H9 (cell line): ENCODE measurements at regions not wholly inside any gene's neighbourhood (a gene's known extent, or its start where the extent isn't known, plus 50 kb on each side); places are given as distances from the start of the nearest gene placed in this dataset.

ENCODE experiments used
- DNase-seq: peaks from one replicate; pipeline ENCODE4 v3.0.0-alpha.2; 2017
- H2AFZ ChIP-seq: one replicate; pipeline ENCODE4 v1.6.1; 2013; ENCODE audit warnings: mild to moderate bottlenecking, low read length, control low read depth, moderate library complexity
- H2AK5ac ChIP-seq: 2 replicates; pipeline ENCODE4 v1.6.1; 2013; ENCODE audit warnings: low read length, control low read depth, mixed read lengths; ENCODE audit not compliant: insufficient read length
- H2BK120ac ChIP-seq: one replicate; pipeline ENCODE4 v1.6.1; 2013; ENCODE audit warnings: low read depth, mild to moderate bottlenecking, low read length, control low read depth, inconsistent platforms; ENCODE audit not compliant: poor library complexity, severe bottlenecking
- H2BK12ac ChIP-seq: 2 replicates; pipeline ENCODE4 v1.6.1; 2013; ENCODE audit warnings: low read length, control low read depth, mixed read lengths, low read depth; ENCODE audit not compliant: insufficient read length
- H2BK15ac ChIP-seq: 2 replicates; pipeline ENCODE4 v1.6.1; 2013; ENCODE audit warnings: low read depth, low read length, control low read depth
- H2BK20ac ChIP-seq: one replicate; pipeline ENCODE4 v1.6.1; 2013; ENCODE audit warnings: low read depth, mild to moderate bottlenecking, low read length, control low read depth, inconsistent platforms; ENCODE audit not compliant: poor library complexity, severe bottlenecking
- H2BK5ac ChIP-seq: 2 replicates; pipeline ENCODE4 v1.6.1; 2013; ENCODE audit warnings: low read length, control low read depth, mixed read lengths; ENCODE audit not compliant: insufficient read length
- H3K14ac ChIP-seq: 2 replicates; pipeline ENCODE4 v1.6.1; 2013; ENCODE audit warnings: low read length, control low read depth; ENCODE audit not compliant: insufficient read depth
- H3K18ac ChIP-seq: 2 replicates; pipeline ENCODE4 v1.6.1; 2013; ENCODE audit warnings: low read depth, mild to moderate bottlenecking, mixed read lengths, low read length, control low read depth; ENCODE audit not compliant: insufficient read length
- H3K23ac ChIP-seq: 2 replicates; pipeline ENCODE4 v1.6.1; 2013; ENCODE audit warnings: low read length, control low read depth, mixed read lengths, low read depth; ENCODE audit not compliant: insufficient read length
- H3K23me2 ChIP-seq: 2 replicates; pipeline ENCODE4 v1.6.1; 2013; ENCODE audit warnings: low read depth, mild to moderate bottlenecking, mixed read lengths, low read length, control low read depth; ENCODE audit not compliant: insufficient read length, poor library complexity, severe bottlenecking
- H3K27ac ChIP-seq: 2 replicates; pipeline ENCODE4 v1.5.1; 2013; ENCODE audit warnings: low read length, control low read depth, mixed read lengths, low read depth; ENCODE audit not compliant: insufficient read length
- H3K27me3 ChIP-seq: 2 replicates; pipeline ENCODE4 v1.6.1; 2013; ENCODE audit warnings: low read length, control low read depth, inconsistent platforms; ENCODE audit not compliant: insufficient read depth
- H3K4ac ChIP-seq: 2 replicates; pipeline ENCODE4 v1.6.1; 2013; ENCODE audit warnings: low read depth, mild to moderate bottlenecking, control low read depth, inconsistent platforms, low read length, moderate library complexity
- H3K4me1 ChIP-seq: 2 replicates; pipeline ENCODE4 v1.6.1; 2013; ENCODE audit warnings: low read length, control low read depth, inconsistent platforms; ENCODE audit not compliant: insufficient read depth
- H3K4me2 ChIP-seq: 2 replicates; pipeline ENCODE4 v1.6.1; 2013; ENCODE audit warnings: low read length, control low read depth, mixed read lengths; ENCODE audit not compliant: insufficient read length, insufficient read depth
- H3K56ac ChIP-seq: 2 replicates; pipeline ENCODE4 v1.6.1; 2013; ENCODE audit warnings: low read depth, mild to moderate bottlenecking, mixed read lengths, low read length, control low read depth; ENCODE audit not compliant: insufficient read length
- H3K79me1 ChIP-seq: 2 replicates; pipeline ENCODE4 v1.6.1; 2013; ENCODE audit warnings: low read depth, mild to moderate bottlenecking, moderate library complexity, low read length, control low read depth, inconsistent platforms; ENCODE audit not compliant: insufficient read depth, poor library complexity, severe bottlenecking
- H3K79me2 ChIP-seq: 2 replicates; pipeline ENCODE4 v1.6.1; 2013; ENCODE audit warnings: low read length, control low read depth, inconsistent platforms; ENCODE audit not compliant: insufficient read depth
- H3K9ac ChIP-seq: 2 replicates; pipeline ENCODE4 v1.6.1; 2013; ENCODE audit warnings: low read length, control low read depth, mixed read lengths; ENCODE audit not compliant: insufficient read length; ENCODE audit errors: extremely low read depth
- H3K9me3 ChIP-seq: one replicate; pipeline ENCODE4 v1.6.1; 2013; ENCODE audit warnings: low read depth, low read length, inconsistent platforms; ENCODE audit not compliant: control insufficient read depth
- H3T11ph ChIP-seq: one replicate; pipeline ENCODE4 v1.6.1; 2013; ENCODE audit warnings: mild to moderate bottlenecking, low read length, control low read depth, inconsistent platforms
- H4K20me1 ChIP-seq: one replicate; pipeline ENCODE4 v1.6.1; 2013; ENCODE audit not compliant: control insufficient read depth, insufficient read length, insufficient read depth
- H4K5ac ChIP-seq: 2 replicates; pipeline ENCODE4 v1.6.1; 2013; ENCODE audit warnings: low read depth, mild to moderate bottlenecking, mixed read lengths, low read length, control low read depth; ENCODE audit not compliant: insufficient read length
- H4K8ac ChIP-seq: replicated peaks from 2 replicates; pipeline ENCODE4 v1.6.1; 2013; ENCODE audit warnings: low read length, control low read depth, mixed read lengths, low read depth; ENCODE audit not compliant: insufficient read length
- H4K91ac ChIP-seq: 2 replicates; pipeline ENCODE4 v1.6.1; 2013; ENCODE audit warnings: low read depth, mild to moderate bottlenecking, moderate library complexity, mixed read lengths, low read length, control low read depth; ENCODE audit not compliant: insufficient read length
- H3K27ac Mint-ChIP-seq, 3 experiments: 2 replicates in 2 of 3; 3 replicates in 1 of 3; pipeline ENCODE4 v1.8.0; 2020 to 2021; ENCODE audit warnings: mixed read lengths in 3 of 3, mild to moderate bottlenecking in 1 of 3, moderate library complexity in 1 of 3
- H3K27me3 Mint-ChIP-seq: 2 replicates; pipeline ENCODE4 v1.8.0; 2021; ENCODE audit warnings: low read depth, mild to moderate bottlenecking, moderate library complexity, mixed read lengths
- H3K36me3 Mint-ChIP-seq, 3 experiments: 2 replicates in 2 of 3; 3 replicates in 1 of 3; pipeline ENCODE4 v1.8.0; 2020 to 2021; ENCODE audit warnings: low read depth in 3 of 3, mixed read lengths in 3 of 3; ENCODE audit not compliant: insufficient read depth in 1 of 3
- H3K4me1 Mint-ChIP-seq, 2 experiments: 2 replicates each; pipeline ENCODE4 v1.8.0; 2020; ENCODE audit warnings: mixed read lengths in 2 of 2
- H3K4me3 Mint-ChIP-seq, 2 experiments: 2 replicates in 1 of 2; 3 replicates in 1 of 2; pipeline ENCODE4 v1.8.0; 2020 to 2021; ENCODE audit warnings: mild to moderate bottlenecking in 2 of 2, mixed read lengths in 2 of 2, moderate library complexity in 1 of 2
- H3K9me3 Mint-ChIP-seq, 2 experiments: 2 replicates in 1 of 2; 3 replicates in 1 of 2; pipeline ENCODE4 v1.8.0; 2020; ENCODE audit warnings: mild to moderate bottlenecking in 2 of 2, mixed read lengths in 2 of 2, moderate library complexity in 1 of 2
- WGBS: extraction: QIAGEN DNeasy Blood & Tissue Kit; methylation state at CpG from one replicate; pipeline ENCODE4 v1.1.7; 2013; ENCODE audit warnings: missing lambda C conversion rate, low lambda C conversion rate, mixed read lengths; ENCODE audit not compliant: insufficient read length; ENCODE audit errors: extremely low coverage; 5-methylcytosine and 5-hydroxymethylcytosine counted together
- TF ChIP-seq, protein P1 (sequence below): fragments of 200-600 bp; sonication (generic); conservative IDR thresholded peaks from 3 replicates; pipeline ENCODE4 v1.8.0; 2021; ENCODE audit warnings: antibody characterized with exemption, mild to moderate bottlenecking

DNA sequence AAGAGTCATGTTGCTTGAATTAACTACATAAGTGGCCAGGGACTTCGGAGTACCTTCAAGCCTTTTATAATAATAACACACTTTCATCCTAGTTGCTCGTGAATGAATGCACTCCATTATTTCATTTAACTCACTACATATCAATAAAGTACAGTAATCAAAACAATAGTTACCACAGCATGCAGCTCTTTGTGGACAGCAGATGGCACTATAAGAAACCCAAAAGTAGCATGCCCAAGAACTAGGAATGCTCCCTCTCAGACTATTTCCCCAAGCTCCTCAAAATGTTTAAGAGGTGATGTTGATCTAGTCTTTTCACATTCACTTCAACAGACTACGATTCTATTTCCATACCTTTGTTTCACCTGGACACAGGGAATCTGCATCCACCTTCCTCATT, 500.8 kb upstream of the DIAPH2 start:
- Histone ChIP-seq H3K18ac (no peak overlapping the region), H2BK12ac (no peak overlapping the region), H3K56ac (no peak overlapping the region), H2BK20ac (no peak overlapping the region), H3K9me3 (no peaks in the 10 kb centered on the region), H3K79me2 (no peaks in the 10 kb centered on the region), H4K5ac (no peak overlapping the region), H2BK5ac (no peak overlapping the region), H3K14ac (no peak overlapping the region), H3K4ac (no peak overlapping the region), H4K20me1 (no peaks in the 10 kb centered on the region), H4K8ac (no peak overlapping the region), H3K4me2 (no peak overlapping the region), H3K23ac (no peak overlapping the region), H2BK120ac (no peak overlapping the region), H3T11ph (no peak overlapping the region), H2AFZ (no peak overlapping the region), H4K91ac (no peak overlapping the region), H3K9ac (no peak overlapping the region), H3K23me2 (no peaks in the 10 kb centered on the region), H3K79me1 (no peaks in the 10 kb centered on the region), H3K27ac (no peak overlapping the region), H3K4me1 (peaks cover 2% of the 10 kb centered on the region; the same call in 1 of the 2 replicates), H3K27me3 (no peaks in the 10 kb centered on the region), H2AK5ac (no peak overlapping the region), H2BK15ac (no peak overlapping the region)
- H3K27me3 Mint-ChIP-seq, result no peaks in the 10 kb centered on the region
- WGBS, result no CpG with 5 or more reads among the region's 3 CpGs
- TF ChIP-seq, protein P1, sequence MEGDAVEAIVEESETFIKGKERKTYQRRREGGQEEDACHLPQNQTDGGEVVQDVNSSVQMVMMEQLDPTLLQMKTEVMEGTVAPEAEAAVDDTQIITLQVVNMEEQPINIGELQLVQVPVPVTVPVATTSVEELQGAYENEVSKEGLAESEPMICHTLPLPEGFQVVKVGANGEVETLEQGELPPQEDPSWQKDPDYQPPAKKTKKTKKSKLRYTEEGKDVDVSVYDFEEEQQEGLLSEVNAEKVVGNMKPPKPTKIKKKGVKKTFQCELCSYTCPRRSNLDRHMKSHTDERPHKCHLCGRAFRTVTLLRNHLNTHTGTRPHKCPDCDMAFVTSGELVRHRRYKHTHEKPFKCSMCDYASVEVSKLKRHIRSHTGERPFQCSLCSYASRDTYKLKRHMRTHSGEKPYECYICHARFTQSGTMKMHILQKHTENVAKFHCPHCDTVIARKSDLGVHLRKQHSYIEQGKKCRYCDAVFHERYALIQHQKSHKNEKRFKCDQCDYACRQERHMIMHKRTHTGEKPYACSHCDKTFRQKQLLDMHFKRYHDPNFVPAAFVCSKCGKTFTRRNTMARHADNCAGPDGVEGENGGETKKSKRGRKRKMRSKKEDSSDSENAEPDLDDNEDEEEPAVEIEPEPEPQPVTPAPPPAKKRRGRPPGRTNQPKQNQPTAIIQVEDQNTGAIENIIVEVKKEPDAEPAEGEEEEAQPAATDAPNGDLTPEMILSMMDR, result peak; percentile 65
- no peak overlapping the region for H3K27ac Mint-ChIP-seq
- no peak overlapping the region for H3K4me3 Mint-ChIP-seq
- H3K36me3 Mint-ChIP-seq, result no peaks in the 10 kb centered on the region
- H3K9me3 Mint-ChIP-seq, result no peaks in the 10 kb centered on the region; a peak in 1 of 5 replicates
- peaks cover 36 to 44% of the 10 kb centered on the region in 2 experiments for H3K4me1 Mint-ChIP-seq
- no peak for DNase-seq
